Keratinocyte (primary cell): ENCODE measurements at regions not wholly inside any gene's neighbourhood (a gene's known extent, or its start where the extent isn't known, plus 50 kb on each side); places are given as distances from the start of the nearest gene placed in this dataset.

Experiments used
- DNase-seq: peaks from one replicate; pipeline ENCODE4 v3.0.0-alpha.2; 2011; ENCODE audit warnings: low read depth, missing footprints, low spot score
- FAIRE-seq: peaks from 2 replicates; lab custom pipeline; 2011; peaks lifted over from hg19 to GRCh38; lab: Jason Lieb, UNC
- H2AFZ ChIP-seq: 2 replicates; pipeline ENCODE4 v1.6.0; 2012; ENCODE audit warnings: low read length, control low read depth, inconsistent platforms; ENCODE audit not compliant: control insufficient read depth
- H3K27ac ChIP-seq: 2 replicates; pipeline ENCODE4 v1.5.1; 2011; ENCODE audit warnings: low read length; ENCODE audit not compliant: control insufficient read depth, insufficient read depth
- H3K27me3 ChIP-seq: 3 replicates; pipeline ENCODE4 v1.6.0; 2011; ENCODE audit warnings: low read length; ENCODE audit not compliant: control insufficient read depth, insufficient read depth; ENCODE audit errors: extremely low read depth
- H3K36me3 ChIP-seq, 2 experiments: 2 replicates in 1 of 2; 3 replicates in 1 of 2; pipeline ENCODE4 v1.5.1; 2011; ENCODE audit warnings: low read length in 2 of 2, mild to moderate bottlenecking in 1 of 2; ENCODE audit not compliant: control insufficient read depth in 2 of 2, insufficient read depth in 2 of 2; ENCODE audit errors: extremely low read depth in 1 of 2
- H3K4me1 ChIP-seq: 3 replicates; pipeline ENCODE4 v1.5.1; 2011; ENCODE audit warnings: low read length; ENCODE audit not compliant: control insufficient read depth, insufficient read depth; ENCODE audit errors: extremely low read depth
- H3K4me2 ChIP-seq: 3 replicates; pipeline ENCODE4 v1.6.0; 2011; ENCODE audit warnings: low read depth, low read length; ENCODE audit not compliant: control insufficient read depth, insufficient read depth; ENCODE audit errors: extremely low read depth
- H3K4me3 ChIP-seq, 3 experiments: fragments of 200-600 bp in 1 of 3; sonication (generic) in 1 of 3; 2 replicates in 2 of 3; 3 replicates in 1 of 3; pipeline ENCODE4 v1.5.1; 2011 to 2016; ENCODE audit warnings: low read length in 3 of 3, mild to moderate bottlenecking in 3 of 3, control low read depth in 2 of 3, inconsistent platforms in 1 of 3, low read depth in 1 of 3, mixed read lengths in 1 of 3, mixed run types in 1 of 3, moderate library complexity in 1 of 3; ENCODE audit not compliant: control insufficient read depth in 2 of 3, insufficient read depth in 2 of 3; ENCODE audit errors: extremely low read depth in 1 of 3
- H3K79me2 ChIP-seq: 2 replicates; pipeline ENCODE4 v1.6.0; 2012; ENCODE audit warnings: low read length; ENCODE audit not compliant: control insufficient read depth, insufficient read depth
- H3K9ac ChIP-seq: 3 replicates; pipeline ENCODE4 v1.6.0; 2011; ENCODE audit warnings: low read length; ENCODE audit not compliant: control insufficient read depth, insufficient read depth; ENCODE audit errors: extremely low read depth
- H3K9me1 ChIP-seq: 3 replicates; pipeline ENCODE4 v1.6.0; 2011; ENCODE audit warnings: low read length; ENCODE audit not compliant: control insufficient read depth, insufficient read depth; ENCODE audit errors: extremely low read depth
- H3K9me3 ChIP-seq: 2 replicates; pipeline ENCODE4 v1.5.1; 2012; ENCODE audit warnings: low read depth, low read length; ENCODE audit not compliant: control insufficient read depth
- H4K20me1 ChIP-seq: 3 replicates; pipeline ENCODE4 v1.6.0; 2011; ENCODE audit warnings: low read length; ENCODE audit not compliant: control insufficient read depth, insufficient read depth; ENCODE audit errors: extremely low read depth
- CTCF ChIP-seq, 3 experiments: IDR thresholded peaks in 1 of 3; conservative IDR thresholded peaks in 1 of 3; optimal IDR thresholded peaks in 1 of 3; 2 replicates in 2 of 3; 3 replicates in 1 of 3; pipeline versions ENCODE3 to v1.5.1; 2011; ENCODE audit warnings: low read length in 3 of 3, mild to moderate bottlenecking in 3 of 3, moderate library complexity in 2 of 3, control low read depth in 1 of 3, inconsistent platforms in 1 of 3; ENCODE audit not compliant: insufficient read depth in 2 of 3; ENCODE audit errors: extremely low read depth in 1 of 3
- EZH2 ChIP-seq: IDR thresholded peaks from one replicate; pipeline ENCODE4 v1.6.1; 2012; ENCODE audit warnings: inconsistent platforms, mild to moderate bottlenecking, low read length, moderate library complexity
- dilution Hi-C: fragments of 300-500 bp; cut with MboI; formaldehyde crosslinking; loops from one replicate; pipeline ENCODE4 v1.7.0; 2020; ENCODE audit warnings: low sequenced_read_pairs; ENCODE audit not compliant: extremely low pct_ligation_motif_present

GRCh38 chr3:192024751-192025150 is 563.8 kb downstream of the PYDC2 start:
- no peaks in the 10 kb centered on the region for H3K36me3 ChIP-seq
- TF ChIP-seq CTCF (optimal IDR thresholded peaks at IDR 0.05 in 1 of 3, IDR thresholded peaks at IDR 0.05 in 1 of 3, conservative IDR thresholded peaks at IDR 0.05 in 1 of 3; ENCODE audit: extremely low read depth in 1 of 3, insufficient read depth in 2 of 3, low read length in 3 of 3) (no peak), EZH2 (no peak)
- no peak overlapping the region for H3K9ac ChIP-seq
- H2AFZ ChIP-seq, result no peak overlapping the region
- H3K4me3 ChIP-seq, result no peak overlapping the region
- no peaks in the 10 kb centered on the region for H3K9me3 ChIP-seq
- H3K9me1 ChIP-seq, result no peaks in the 10 kb centered on the region
- dilution Hi-C loops, result no loop called here
- DNase-seq, result no peak
- H3K79me2 ChIP-seq, result no peaks in the 10 kb centered on the region
- no peak overlapping the region for H3K4me2 ChIP-seq
- no peaks in the 10 kb centered on the region for H3K4me1 ChIP-seq
- no peaks in the 10 kb centered on the region for H4K20me1 ChIP-seq
- H3K27me3 ChIP-seq, result no peaks in the 10 kb centered on the region
- no peak overlapping the region for H3K27ac ChIP-seq
- FAIRE-seq, result no peak

GRCh38 chr3:192026661-192027060 is 565.7 kb downstream of the PYDC2 start:
- DNase-seq (no peak), FAIRE-seq (no peak)
- dilution Hi-C loops, result no loop called here
- H3K4me2 ChIP-seq, result no peak overlapping the region
- no peaks in the 10 kb centered on the region for H3K27me3 ChIP-seq
- H3K9me3 ChIP-seq, result no peaks in the 10 kb centered on the region
- H3K27ac ChIP-seq, result no peak overlapping the region
- no peak overlapping the region for H3K4me3 ChIP-seq
- no peak overlapping the region for H2AFZ ChIP-seq
- no peaks in the 10 kb centered on the region for H3K4me1 ChIP-seq
- H3K36me3 ChIP-seq, result no peaks in the 10 kb centered on the region
- no peak overlapping the region for H3K9ac ChIP-seq
- H4K20me1 ChIP-seq, result no peaks in the 10 kb centered on the region
- no peak for TF ChIP-seq EZH2
- TF ChIP-seq CTCF (optimal IDR thresholded peaks at IDR 0.05 in 1 of 3, IDR thresholded peaks at IDR 0.05 in 1 of 3, conservative IDR thresholded peaks at IDR 0.05 in 1 of 3; ENCODE audit: extremely low read depth in 1 of 3, insufficient read depth in 2 of 3, low read length in 3 of 3), result no peak
- no peaks in the 10 kb centered on the region for H3K9me1 ChIP-seq
- no peaks in the 10 kb centered on the region for H3K79me2 ChIP-seq
